WI38 (cell line): ENCODE measurements at regions not wholly inside any gene's neighbourhood (a gene's known extent, or its start where the extent isn't known, plus 50 kb on each side); places are given as distances from the start of the nearest gene placed in this dataset.

Experiments
- H3K4me3 ChIP-seq: 2 replicates; pipeline ENCODE4 v1.5.1; 2011; ENCODE audit warnings: low read depth, mild to moderate bottlenecking, control low read depth, low read length
- TF ChIP-seq, protein P1 (sequence below): IDR thresholded peaks from 2 replicates; pipeline ENCODE4 v1.5.1; 2012; ENCODE audit warnings: low read depth, mild to moderate bottlenecking, control low read depth, low read length

DNA sequence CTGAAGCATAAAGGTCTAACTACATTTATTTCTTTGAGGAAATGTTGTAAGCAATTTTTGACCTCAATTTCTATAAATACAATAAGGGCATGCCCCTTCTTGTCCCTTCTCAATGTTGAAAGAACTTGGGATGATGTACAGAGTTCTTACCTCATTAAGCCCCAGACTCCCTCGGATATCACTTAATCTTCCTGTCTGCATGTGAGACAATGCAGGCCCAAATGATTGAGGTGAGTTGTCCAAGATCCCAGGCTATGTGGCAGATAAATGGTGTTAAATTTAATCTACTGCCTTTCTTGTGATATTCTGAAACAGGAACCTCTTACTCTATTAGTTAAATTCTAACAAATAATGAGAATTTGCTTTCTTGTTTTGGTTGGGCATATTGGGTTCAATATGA lies 1073.4 kb upstream of the GYPC start:
- no peak overlapping the region for H3K4me3 ChIP-seq
- TF ChIP-seq, protein P1, sequence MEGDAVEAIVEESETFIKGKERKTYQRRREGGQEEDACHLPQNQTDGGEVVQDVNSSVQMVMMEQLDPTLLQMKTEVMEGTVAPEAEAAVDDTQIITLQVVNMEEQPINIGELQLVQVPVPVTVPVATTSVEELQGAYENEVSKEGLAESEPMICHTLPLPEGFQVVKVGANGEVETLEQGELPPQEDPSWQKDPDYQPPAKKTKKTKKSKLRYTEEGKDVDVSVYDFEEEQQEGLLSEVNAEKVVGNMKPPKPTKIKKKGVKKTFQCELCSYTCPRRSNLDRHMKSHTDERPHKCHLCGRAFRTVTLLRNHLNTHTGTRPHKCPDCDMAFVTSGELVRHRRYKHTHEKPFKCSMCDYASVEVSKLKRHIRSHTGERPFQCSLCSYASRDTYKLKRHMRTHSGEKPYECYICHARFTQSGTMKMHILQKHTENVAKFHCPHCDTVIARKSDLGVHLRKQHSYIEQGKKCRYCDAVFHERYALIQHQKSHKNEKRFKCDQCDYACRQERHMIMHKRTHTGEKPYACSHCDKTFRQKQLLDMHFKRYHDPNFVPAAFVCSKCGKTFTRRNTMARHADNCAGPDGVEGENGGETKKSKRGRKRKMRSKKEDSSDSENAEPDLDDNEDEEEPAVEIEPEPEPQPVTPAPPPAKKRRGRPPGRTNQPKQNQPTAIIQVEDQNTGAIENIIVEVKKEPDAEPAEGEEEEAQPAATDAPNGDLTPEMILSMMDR, result no peak

- TF ChIP-seq, protein P1, result no peak
Observed at GRCh38 chr2:125584732-125585131, 1071.2 kb upstream of the GYPC start.

GRCh38 chr2:125588780-125589179 lies 1067.2 kb upstream of the GYPC start:
- no peak overlapping the region for H3K4me3 ChIP-seq
- TF ChIP-seq, protein P1, result no peak

More at GRCh38 chr2:125584732-125585131, 1071.2 kb upstream of the GYPC start:
- no peak overlapping the region for H3K4me3 ChIP-seq

- H3K4me3 ChIP-seq, result no peak overlapping the region
- TF ChIP-seq, protein P1, result no peak
Observed at GRCh38 chr2:125591954-125592353, 1064.0 kb upstream of the GYPC start.

- TF ChIP-seq, protein P1, result no peak
Observed at GRCh38 chr2:125593036-125593435, 1062.9 kb upstream of the GYPC start.

DNA sequence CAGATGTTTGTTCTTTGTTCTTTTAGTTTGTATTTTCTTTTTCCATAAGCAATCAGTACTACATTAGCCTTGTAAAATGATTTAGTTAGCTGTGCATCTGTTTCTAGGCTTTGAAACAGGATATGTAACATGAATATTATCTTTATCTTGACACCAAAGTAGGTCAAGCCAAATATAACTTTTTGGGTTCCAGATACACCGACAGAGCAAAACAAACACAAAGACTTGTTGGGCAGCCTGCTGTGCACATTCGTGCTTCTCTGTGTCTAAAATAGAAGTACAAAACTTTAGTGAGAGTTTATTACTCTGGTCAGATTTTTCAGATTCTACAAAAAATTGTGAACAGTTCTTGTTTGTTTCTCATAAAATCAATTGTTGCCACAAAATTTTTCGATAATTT lies 1059.3 kb upstream of the GYPC start:
- H3K4me3 ChIP-seq, result no peak overlapping the region
- TF ChIP-seq, protein P1, result no peak

More at GRCh38 chr2:125593036-125593435, 1062.9 kb upstream of the GYPC start:
- no peak overlapping the region for H3K4me3 ChIP-seq

DNA sequence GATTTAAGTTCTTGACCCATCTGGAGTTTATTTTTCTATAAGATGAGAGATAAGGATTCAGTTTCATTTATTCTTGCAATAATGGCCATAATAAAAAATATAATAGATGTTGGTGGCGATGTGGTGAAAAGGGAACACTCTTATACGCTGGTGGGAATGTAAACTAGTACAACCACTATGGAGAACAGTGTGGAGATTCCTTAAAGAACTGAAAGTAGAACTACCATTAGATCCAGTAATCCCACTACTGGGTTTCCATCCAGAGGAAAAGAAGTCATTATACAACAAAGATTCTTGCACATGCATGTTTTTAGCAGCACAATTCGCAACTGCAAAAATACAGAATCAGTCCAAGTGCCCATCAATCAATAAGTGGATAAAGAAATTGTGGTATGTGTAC lies 1040.5 kb upstream of the GYPC start:
- TF ChIP-seq, protein P1, result no peak
- no peak overlapping the region for H3K4me3 ChIP-seq
